ENCODE measurements at regions not wholly inside any gene's neighbourhood (a gene's known extent, or its start where the extent isn't known, plus 50 kb on each side); places are given as distances from the start of the nearest gene placed in this dataset.
"Not testable (repeated sequence)": the region's sequence is repeated elsewhere in the genome, so short reads cannot be mapped to it uniquely, and the experiment has no call there.

DNA sequence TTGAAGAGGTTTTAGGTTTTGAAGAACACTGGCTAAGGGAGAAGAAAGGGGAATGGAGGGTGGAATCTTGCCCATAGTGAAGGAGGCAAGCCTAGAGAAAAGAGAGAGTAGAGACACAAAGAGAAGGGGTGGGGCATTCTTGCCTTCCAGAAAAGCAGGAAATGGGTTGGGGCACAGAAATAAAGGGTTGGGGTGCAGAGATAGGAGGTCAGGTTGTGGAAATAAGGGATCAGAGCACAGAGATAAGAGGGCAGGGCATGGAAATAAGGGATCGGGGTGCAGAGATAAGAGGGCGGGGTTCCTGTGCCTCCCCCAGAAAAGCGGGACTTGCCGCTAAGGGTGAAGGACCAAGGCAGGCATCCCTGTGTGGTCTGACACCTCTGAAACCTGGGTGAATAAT is 69.9 kb downstream of the ALG1L2 start:
- CTCF ChIA-PET; DNase-seq (ENCODE audit: extremely low spot score); POLR2A ChIA-PET: not testable (repeated sequence)

- DNase-seq (ENCODE audit: extremely low spot score); POLR2A ChIA-PET; CTCF ChIA-PET: not testable (repeated sequence)
Observed at GRCh38 chr3:130153247-130153646, 71.6 kb downstream of the ALG1L2 start.

GRCh38 chr3:130155464-130155863 is 73.8 kb downstream of the ALG1L2 start:
- CTCF ChIA-PET; POLR2A ChIA-PET; DNase-seq (ENCODE audit: extremely low spot score): not testable (repeated sequence)
- TF ChIP-seq, protein P1, sequence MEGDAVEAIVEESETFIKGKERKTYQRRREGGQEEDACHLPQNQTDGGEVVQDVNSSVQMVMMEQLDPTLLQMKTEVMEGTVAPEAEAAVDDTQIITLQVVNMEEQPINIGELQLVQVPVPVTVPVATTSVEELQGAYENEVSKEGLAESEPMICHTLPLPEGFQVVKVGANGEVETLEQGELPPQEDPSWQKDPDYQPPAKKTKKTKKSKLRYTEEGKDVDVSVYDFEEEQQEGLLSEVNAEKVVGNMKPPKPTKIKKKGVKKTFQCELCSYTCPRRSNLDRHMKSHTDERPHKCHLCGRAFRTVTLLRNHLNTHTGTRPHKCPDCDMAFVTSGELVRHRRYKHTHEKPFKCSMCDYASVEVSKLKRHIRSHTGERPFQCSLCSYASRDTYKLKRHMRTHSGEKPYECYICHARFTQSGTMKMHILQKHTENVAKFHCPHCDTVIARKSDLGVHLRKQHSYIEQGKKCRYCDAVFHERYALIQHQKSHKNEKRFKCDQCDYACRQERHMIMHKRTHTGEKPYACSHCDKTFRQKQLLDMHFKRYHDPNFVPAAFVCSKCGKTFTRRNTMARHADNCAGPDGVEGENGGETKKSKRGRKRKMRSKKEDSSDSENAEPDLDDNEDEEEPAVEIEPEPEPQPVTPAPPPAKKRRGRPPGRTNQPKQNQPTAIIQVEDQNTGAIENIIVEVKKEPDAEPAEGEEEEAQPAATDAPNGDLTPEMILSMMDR (IDR thresholded peaks at IDR 0.05; ENCODE audit: control extremely low read depth, extremely low read depth, low read depth, missing control alignments), result peak; percentile 15

GRCh38 chr3:130166856-130167255 is 85.2 kb downstream of the ALG1L2 start:
- DNase-seq (ENCODE audit: extremely low spot score); POLR2A ChIA-PET; CTCF ChIA-PET: not testable (repeated sequence)

DNA sequence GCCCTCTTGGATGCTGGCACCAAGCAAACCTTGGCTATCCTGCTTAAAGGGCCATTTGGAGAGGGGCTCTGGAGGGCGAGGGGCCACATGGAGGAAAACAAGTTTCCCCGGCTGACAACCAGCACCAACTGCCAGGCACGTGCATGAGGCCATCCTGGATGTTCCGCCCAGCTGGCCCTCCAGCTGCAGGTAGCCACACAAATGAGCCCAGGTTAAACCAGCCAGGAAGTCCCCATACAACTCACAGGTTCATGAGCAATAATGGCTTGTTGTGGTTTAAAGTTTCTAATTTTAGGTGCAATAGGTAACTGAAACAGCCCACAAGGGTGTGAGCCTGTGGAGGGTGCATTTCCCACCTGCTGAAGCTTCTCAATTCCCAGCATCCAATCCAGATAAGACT is 93.6 kb downstream of the ALG1L2 start:
- POLR2A ChIA-PET, CTCF ChIA-PET: not testable (repeated sequence)
- DNase-seq (ENCODE audit: extremely low spot score), result peak; percentile 18

- DNase-seq (ENCODE audit: extremely low spot score); CTCF ChIA-PET: not testable (repeated sequence)
- POLR2A ChIA-PET, result interaction anchor here (0.6 kb wide), 1 partner anchor 24 kb away, joined by 3 read pairs; no protein-coding TSS in a partner anchor
Observed at GRCh38 chr3:130176476-130177256, 95.0 kb downstream of the ALG1L2 start.

DNA sequence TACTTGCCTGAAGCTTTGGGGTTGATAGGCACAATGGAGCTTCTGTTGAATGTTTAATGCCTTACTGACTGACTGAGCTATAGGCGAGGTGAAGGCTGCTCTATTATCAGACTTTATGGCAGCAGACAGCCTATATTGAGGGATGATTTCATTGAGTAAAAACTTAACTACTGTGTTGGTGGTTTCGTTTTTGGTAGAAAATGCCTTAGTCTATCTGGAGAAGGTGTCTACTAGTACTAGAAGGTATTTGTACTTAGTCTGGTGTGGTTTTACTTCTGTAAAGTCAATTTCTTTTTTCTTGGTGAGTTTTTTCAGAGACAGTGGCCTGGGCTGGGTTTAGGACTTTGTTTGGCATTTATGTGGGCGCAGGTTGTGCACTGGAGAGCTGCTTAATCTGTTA is 97.2 kb downstream of the ALG1L2 start:
- POLR2A ChIA-PET, result interaction anchor here (0.6 kb wide), 1 partner anchor 553 kb away, joined by 3 read pairs; no protein-coding TSS in a partner anchor
- DNase-seq (ENCODE audit: extremely low spot score); CTCF ChIA-PET: not testable (repeated sequence)

DNA sequence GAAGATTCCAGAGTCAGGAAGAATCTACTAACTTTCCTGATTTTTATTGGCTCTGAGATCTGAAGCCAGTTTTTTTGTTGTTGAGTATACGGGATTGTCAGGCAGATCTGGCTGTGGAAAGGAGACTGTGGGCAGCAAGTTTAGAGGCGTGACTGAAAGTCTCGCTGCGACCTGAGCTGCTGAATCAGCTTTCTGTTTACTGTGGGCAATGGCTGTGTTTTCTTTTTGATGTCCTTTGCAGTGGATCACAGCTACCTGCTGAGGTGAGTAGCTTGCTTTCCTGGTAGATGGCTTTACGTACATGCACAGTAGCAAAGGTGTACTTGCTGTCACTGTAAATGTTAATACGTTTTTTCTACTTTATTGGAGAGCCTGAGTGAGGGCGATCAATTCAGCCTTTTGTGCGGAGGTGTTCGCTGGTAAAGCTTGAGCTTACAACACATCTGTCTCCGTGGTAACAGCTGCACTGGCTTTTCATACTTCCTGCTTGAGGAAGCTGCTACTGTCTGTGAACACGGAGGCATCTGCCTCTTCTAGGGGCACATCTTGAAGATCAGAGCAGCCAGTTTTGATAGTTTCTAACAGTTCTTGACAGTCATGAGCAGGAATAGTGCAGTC is 97.8 kb downstream of the ALG1L2 start:
- DNase-seq (ENCODE audit: extremely low spot score), result peak; percentile 10
- CTCF ChIA-PET, POLR2A ChIA-PET: not testable (repeated sequence)

DNA sequence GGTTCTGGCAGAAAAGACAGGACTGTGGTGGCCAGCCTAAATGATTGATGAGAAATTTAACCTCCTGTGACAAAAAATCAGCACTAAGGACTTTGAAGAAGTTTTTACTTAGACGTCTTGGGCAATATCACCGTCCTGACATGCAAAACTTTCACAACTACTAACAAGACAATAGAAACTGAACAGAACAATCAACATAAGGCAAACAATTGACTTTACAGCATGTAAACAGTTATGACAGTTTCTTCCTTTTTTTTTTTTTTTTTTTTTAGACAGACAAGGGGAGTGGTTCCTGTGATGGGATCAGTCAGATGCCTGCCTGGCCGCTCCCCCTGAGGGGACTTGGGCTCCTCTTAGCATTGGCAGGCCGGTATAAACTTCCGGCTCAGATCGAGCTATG is 100.8 kb downstream of the ALG1L2 start:
- POLR2A ChIA-PET; CTCF ChIA-PET; DNase-seq (ENCODE audit: extremely low spot score): not testable (repeated sequence)

DNA sequence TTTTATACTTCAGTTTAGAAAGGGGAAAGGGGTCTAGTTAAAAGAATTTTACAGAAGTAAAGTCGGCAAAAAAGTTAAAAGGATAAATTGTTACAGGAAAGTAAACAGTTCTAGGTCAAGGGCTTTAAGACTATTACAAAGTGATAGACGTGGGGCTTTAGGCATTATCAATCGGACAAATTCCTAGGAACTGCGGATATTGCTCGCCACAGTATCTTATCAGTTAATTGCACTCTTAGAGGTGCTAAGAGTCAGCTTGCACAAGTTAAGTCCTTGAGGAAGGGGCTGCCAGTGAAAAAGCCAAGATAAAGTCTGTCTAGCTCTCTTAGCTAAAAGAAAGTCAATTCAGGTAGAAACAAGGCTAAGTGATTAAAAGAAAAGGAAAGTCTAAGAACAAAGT is 102.1 kb downstream of the ALG1L2 start:
- DNase-seq (ENCODE audit: extremely low spot score); CTCF ChIA-PET; POLR2A ChIA-PET: not testable (repeated sequence)

GRCh38 chr3:130184152-130185024 is 102.8 kb downstream of the ALG1L2 start:
- POLR2A ChIA-PET; DNase-seq (ENCODE audit: extremely low spot score); CTCF ChIA-PET: not testable (repeated sequence)

- CTCF ChIA-PET; POLR2A ChIA-PET; DNase-seq (ENCODE audit: extremely low spot score): not testable (repeated sequence)
Observed at GRCh38 chr3:130201272-130201671, 119.6 kb downstream of the ALG1L2 start.

DNA sequence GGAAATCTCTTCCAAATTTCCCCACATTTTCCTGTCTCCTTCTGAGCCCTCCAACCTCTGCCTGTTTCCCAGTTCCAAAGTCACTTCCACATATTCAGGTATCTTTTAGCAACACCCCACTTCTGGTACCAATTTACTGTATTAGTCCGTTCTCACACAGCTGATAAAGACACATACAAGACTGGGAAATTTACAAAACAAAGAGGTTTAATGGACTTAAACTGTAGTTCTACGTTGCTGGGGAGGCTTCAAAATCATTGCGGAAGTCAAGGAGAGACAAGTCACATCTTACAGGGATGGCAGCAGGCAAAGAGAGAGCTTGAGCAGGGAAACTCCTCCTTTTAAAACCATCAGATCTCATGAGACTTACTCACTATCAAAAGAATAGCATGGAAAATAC is 122.0 kb downstream of the ALG1L2 start:
- CTCF ChIA-PET; DNase-seq (ENCODE audit: extremely low spot score); POLR2A ChIA-PET: not testable (repeated sequence)
